ENCODE measurements at regions not wholly inside any gene's neighbourhood (a gene's known extent, or its start where the extent isn't known, plus 50 kb on each side); places are given as distances from the start of the nearest gene placed in this dataset.

- TF ChIP-seq CTBP1 (IDR thresholded peaks at IDR 0.05; ENCODE audit: borderline replicate concordance) (peak; percentile 77), STAT5A (IDR thresholded peaks at IDR 0.05; ENCODE audit: borderline replicate concordance, low read length) (peak; percentile 53; the same call in 1 of the 2 replicates), JUND (IDR thresholded peaks at IDR 0.05; ENCODE audit: borderline replicate concordance, low read depth, low read length) (no peak), JUND (tag; IDR thresholded peaks at IDR 0.05; ENCODE audit: borderline replicate concordance, low read depth, low read length) (peak; percentile 30; the same call in 1 of the 3 replicates), GATA2 (CRISPR knock-in tag; IDR thresholded peaks at IDR 0.05) (0 out of 2 replicates have a peak, but pooled peaks have one; percentile 21), SMARCC2 (IDR thresholded peaks at IDR 0.05; ENCODE audit: low read depth) (peak; percentile 30; the same call in 1 of the 2 replicates), MEIS2 (IDR thresholded peaks at IDR 0.05; ENCODE audit: partially characterized antibody) (peak; percentile 87), EP300 (IDR thresholded peaks at IDR 0.05; ENCODE audit: low read length) (peak; percentile 47; the same call in 1 of the 2 replicates), XRCC3 (IDR thresholded peaks at IDR 0.05) (no peak), PHF20 (IDR thresholded peaks at IDR 0.05; ENCODE audit: partially characterized antibody) (no peak), NBN (IDR thresholded peaks at IDR 0.05; ENCODE audit: low read depth) (peak; percentile 37; the same call in 1 of the 2 replicates), HDAC1 (IDR thresholded peaks at IDR 0.05) (peak in 1 of 2 experiments; percentile 71; a peak in 2 of 4 replicates), CSDE1 (IDR thresholded peaks at IDR 0.05) (no peak), NFIC (IDR thresholded peaks at IDR 0.05) (peak; percentile 29; the same call in 1 of the 2 replicates), KLF16 (IDR thresholded peaks at IDR 0.05) (peak; percentile 60; the same call in 1 of the 2 replicates), DPF2 (IDR thresholded peaks at IDR 0.05) (peak; percentile 82; the same call in 1 of the 2 replicates), CC2D1A (IDR thresholded peaks at IDR 0.05) (peak; percentile 26; the same call in 1 of the 2 replicates), ZC3H4 (CRISPR knock-in tag; IDR thresholded peaks at IDR 0.05; ENCODE audit: borderline replicate concordance) (no peak), LEF1 (IDR thresholded peaks at IDR 0.05) (0 out of 2 replicates have a peak, but pooled peaks have one; percentile 35), ARNT (IDR thresholded peaks at IDR 0.05) (peak in 1 of 2 experiments; percentile 39; a peak in 1 of 4 replicates), ATF1 (CRISPR knock-in tag; IDR thresholded peaks at IDR 0.05) (no peak), ATF1 (tag; IDR thresholded peaks at IDR 0.05) (no peak), HNRNPL (IDR thresholded peaks at IDR 0.05; ENCODE audit: low read depth, low read length) (no peak), RNF2 (IDR thresholded peaks at IDR 0.05) (0 out of 2 replicates have a peak, but pooled peaks have one; percentile 37), ATF3 (IDR thresholded peaks at IDR 0.05) (peak; percentile 46; the same call in 1 of the 2 replicates), ATF3 (CRISPR knock-in tag; conservative IDR thresholded peaks at IDR 0.05) (no peak)
- TF ChIP-seq, protein P1, sequence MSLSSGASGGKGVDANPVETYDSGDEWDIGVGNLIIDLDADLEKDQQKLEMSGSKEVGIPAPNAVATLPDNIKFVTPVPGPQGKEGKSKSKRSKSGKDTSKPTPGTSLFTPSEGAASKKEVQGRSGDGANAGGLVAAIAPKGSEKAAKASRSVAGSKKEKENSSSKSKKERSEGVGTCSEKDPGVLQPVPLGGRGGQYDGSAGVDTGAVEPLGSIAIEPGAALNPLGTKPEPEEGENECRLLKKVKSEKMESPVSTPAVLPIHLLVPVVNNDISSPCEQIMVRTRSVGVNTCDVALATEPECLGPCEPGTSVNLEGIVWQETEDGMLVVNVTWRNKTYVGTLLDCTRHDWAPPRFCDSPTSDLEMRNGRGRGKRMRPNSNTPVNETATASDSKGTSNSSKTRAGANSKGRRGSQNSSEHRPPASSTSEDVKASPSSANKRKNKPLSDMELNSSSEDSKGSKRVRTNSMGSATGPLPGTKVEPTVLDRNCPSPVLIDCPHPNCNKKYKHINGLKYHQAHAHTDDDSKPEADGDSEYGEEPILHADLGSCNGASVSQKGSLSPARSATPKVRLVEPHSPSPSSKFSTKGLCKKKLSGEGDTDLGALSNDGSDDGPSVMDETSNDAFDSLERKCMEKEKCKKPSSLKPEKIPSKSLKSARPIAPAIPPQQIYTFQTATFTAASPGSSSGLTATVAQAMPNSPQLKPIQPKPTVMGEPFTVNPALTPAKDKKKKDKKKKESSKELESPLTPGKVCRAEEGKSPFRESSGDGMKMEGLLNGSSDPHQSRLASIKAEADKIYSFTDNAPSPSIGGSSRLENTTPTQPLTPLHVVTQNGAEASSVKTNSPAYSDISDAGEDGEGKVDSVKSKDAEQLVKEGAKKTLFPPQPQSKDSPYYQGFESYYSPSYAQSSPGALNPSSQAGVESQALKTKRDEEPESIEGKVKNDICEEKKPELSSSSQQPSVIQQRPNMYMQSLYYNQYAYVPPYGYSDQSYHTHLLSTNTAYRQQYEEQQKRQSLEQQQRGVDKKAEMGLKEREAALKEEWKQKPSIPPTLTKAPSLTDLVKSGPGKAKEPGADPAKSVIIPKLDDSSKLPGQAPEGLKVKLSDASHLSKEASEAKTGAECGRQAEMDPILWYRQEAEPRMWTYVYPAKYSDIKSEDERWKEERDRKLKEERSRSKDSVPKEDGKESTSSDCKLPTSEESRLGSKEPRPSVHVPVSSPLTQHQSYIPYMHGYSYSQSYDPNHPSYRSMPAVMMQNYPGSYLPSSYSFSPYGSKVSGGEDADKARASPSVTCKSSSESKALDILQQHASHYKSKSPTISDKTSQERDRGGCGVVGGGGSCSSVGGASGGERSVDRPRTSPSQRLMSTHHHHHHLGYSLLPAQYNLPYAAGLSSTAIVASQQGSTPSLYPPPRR (CRISPR knock-in tag; IDR thresholded peaks at IDR 0.05; ENCODE audit: borderline replicate concordance): no peak
- TF ChIP-seq, protein P2, sequence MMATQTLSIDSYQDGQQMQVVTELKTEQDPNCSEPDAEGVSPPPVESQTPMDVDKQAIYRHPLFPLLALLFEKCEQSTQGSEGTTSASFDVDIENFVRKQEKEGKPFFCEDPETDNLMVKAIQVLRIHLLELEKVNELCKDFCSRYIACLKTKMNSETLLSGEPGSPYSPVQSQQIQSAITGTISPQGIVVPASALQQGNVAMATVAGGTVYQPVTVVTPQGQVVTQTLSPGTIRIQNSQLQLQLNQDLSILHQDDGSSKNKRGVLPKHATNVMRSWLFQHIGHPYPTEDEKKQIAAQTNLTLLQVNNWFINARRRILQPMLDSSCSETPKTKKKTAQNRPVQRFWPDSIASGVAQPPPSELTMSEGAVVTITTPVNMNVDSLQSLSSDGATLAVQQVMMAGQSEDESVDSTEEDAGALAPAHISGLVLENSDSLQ (IDR thresholded peaks at IDR 0.05): peak; percentile 45
Measured at GRCh38 chr3:152586974-152587373, 248.0 kb upstream of the P2RY1 start (continued).

All from K562 (cell line).